ENCODE measurements at regions not wholly inside any gene's neighbourhood (a gene's known extent, or its start where the extent isn't known, plus 50 kb on each side); places are given as distances from the start of the nearest gene placed in this dataset.

DNA sequence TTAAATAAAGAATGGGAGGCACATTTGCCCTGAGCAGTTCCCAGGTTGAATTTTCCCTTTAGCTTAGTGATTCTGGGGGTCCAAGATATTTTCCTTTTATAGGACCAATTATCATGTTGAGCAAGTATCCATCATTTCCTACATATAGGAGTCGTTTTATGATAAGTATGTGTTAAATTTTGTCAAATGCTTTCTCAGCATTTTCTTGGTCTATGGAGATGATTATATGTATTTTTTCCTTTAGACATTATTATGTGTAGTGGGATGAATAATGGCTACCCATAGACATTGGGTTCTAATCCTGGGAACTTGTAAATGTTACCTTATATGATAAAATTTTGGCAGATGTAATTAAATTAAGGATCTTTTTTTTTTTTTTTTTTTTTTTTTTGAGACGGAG is 128.7 kb downstream of the LMO4 start:
- H3K36me3 ChIP-seq (ENCODE audit: control insufficient read depth in 2 of 3, insufficient read depth in 3 of 3, low read length in 3 of 3) = no peaks in the 10 kb centered on the region
- H3K27me3 ChIP-seq (ENCODE audit: control insufficient read depth, insufficient read depth, low read length) = no peaks in the 10 kb centered on the region
- H3K4me1 ChIP-seq (ENCODE audit: control insufficient read depth in 2 of 3, insufficient read depth in 2 of 3, low read depth in 1 of 3, low read length in 3 of 3) = no peaks in the 10 kb centered on the region
- intact Hi-C loops (cut with DNase I) = no loop called here
- H3K9ac ChIP-seq (ENCODE audit: low read length in 3 of 3) = no peak overlapping the region
- no peaks in the 10 kb centered on the region for H3K9me3 ChIP-seq (ENCODE audit: control insufficient read depth in 2 of 3, insufficient read depth in 1 of 3, low read length in 3 of 3)
- no peak for FAIRE-seq
- no peak for DNase-seq
- TF ChIP-seq, protein P1, sequence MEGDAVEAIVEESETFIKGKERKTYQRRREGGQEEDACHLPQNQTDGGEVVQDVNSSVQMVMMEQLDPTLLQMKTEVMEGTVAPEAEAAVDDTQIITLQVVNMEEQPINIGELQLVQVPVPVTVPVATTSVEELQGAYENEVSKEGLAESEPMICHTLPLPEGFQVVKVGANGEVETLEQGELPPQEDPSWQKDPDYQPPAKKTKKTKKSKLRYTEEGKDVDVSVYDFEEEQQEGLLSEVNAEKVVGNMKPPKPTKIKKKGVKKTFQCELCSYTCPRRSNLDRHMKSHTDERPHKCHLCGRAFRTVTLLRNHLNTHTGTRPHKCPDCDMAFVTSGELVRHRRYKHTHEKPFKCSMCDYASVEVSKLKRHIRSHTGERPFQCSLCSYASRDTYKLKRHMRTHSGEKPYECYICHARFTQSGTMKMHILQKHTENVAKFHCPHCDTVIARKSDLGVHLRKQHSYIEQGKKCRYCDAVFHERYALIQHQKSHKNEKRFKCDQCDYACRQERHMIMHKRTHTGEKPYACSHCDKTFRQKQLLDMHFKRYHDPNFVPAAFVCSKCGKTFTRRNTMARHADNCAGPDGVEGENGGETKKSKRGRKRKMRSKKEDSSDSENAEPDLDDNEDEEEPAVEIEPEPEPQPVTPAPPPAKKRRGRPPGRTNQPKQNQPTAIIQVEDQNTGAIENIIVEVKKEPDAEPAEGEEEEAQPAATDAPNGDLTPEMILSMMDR (IDR thresholded peaks at IDR 0.05; ENCODE audit: borderline replicate concordance, extremely low read depth, insufficient read depth) = no peak
- H3K4me3 ChIP-seq (ENCODE audit: low read length in 3 of 3) = no peak overlapping the region
- no peak overlapping the region for H3K27ac ChIP-seq (ENCODE audit: low read depth in 2 of 2, low read length in 2 of 2)

DNA sequence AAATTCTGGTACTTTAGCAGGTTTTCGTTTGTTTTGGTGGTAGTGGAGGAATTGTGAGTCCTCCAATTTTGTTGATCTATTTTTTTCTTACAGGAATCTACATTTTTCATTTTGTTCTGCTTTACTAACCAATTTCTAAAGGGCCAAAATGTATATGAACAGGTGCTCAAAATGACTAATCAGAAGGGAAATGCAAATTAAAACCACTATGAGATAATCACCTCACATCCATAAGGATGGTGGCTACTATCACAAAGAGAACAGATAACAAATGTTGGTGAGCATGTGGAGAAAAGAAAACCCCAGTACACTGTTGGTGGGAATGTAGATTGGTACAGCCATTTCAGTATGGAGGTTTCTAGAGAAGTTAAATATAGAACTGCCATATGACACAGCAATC is 134.2 kb downstream of the LMO4 start:
- H3K4me1 ChIP-seq (ENCODE audit: control insufficient read depth in 2 of 3, insufficient read depth in 2 of 3, low read depth in 1 of 3, low read length in 3 of 3) = no peaks in the 10 kb centered on the region
- no peak overlapping the region for H3K27ac ChIP-seq (ENCODE audit: low read depth in 2 of 2, low read length in 2 of 2)
- FAIRE-seq (no peak), DNase-seq (no peak)
- intact Hi-C loops (cut with DNase I) = no loop called here
- no peaks in the 10 kb centered on the region for H3K27me3 ChIP-seq (ENCODE audit: control insufficient read depth, insufficient read depth, low read length)
- H3K9ac ChIP-seq (ENCODE audit: low read length in 3 of 3) = no peak overlapping the region
- no peaks in the 10 kb centered on the region for H3K36me3 ChIP-seq (ENCODE audit: control insufficient read depth in 2 of 3, insufficient read depth in 3 of 3, low read length in 3 of 3)
- TF ChIP-seq, protein P1 (IDR thresholded peaks at IDR 0.05; ENCODE audit: borderline replicate concordance, extremely low read depth, insufficient read depth) = no peak
- no peak overlapping the region for H3K4me3 ChIP-seq (ENCODE audit: low read length in 3 of 3)
- H3K9me3 ChIP-seq (ENCODE audit: control insufficient read depth in 2 of 3, insufficient read depth in 1 of 3, low read length in 3 of 3) = no peaks in the 10 kb centered on the region

DNA sequence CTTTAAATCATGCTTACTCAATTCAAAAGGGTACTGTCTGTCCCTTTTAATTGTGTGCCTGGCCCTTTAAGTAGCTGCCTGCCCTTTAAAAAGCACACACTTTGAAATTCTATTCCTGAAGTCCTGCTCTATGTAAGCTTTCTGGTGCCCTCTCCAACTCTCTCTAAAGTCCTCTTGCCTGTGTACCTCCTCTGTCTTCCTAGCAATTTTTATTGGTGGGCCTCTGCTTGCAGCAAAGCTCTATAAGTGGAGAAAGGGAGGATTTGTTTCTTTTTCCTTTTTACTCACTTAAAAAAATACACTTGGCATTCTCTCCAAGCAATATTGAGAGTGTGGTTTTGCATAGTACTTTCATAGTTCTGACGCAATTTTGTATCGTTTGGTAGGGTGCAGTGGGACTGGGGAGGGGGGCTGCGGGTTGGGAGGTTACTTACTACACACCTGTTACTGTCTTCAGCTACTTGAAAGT is 135.4 kb downstream of the LMO4 start:
- intact Hi-C loops (cut with DNase I) = no loop called here
- Histone ChIP-seq H3K36me3 (ENCODE audit: control insufficient read depth in 2 of 3, insufficient read depth in 3 of 3, low read length in 3 of 3) (no peaks in the 10 kb centered on the region), H3K27me3 (ENCODE audit: control insufficient read depth, insufficient read depth, low read length) (no peaks in the 10 kb centered on the region), H3K9me3 (ENCODE audit: control insufficient read depth in 2 of 3, insufficient read depth in 1 of 3, low read length in 3 of 3) (no peaks in the 10 kb centered on the region), H3K4me1 (ENCODE audit: control insufficient read depth in 2 of 3, insufficient read depth in 2 of 3, low read depth in 1 of 3, low read length in 3 of 3) (no peaks in the 10 kb centered on the region), H3K9ac (ENCODE audit: low read length in 3 of 3) (no peak overlapping the region), H3K4me3 (ENCODE audit: low read length in 3 of 3) (no peak overlapping the region), H3K27ac (ENCODE audit: low read depth in 2 of 2, low read length in 2 of 2) (no peak overlapping the region)
- DNase-seq (peak in 2 of 5 donors; percentile 52 to 61), FAIRE-seq (no peak)
- TF ChIP-seq, protein P1 (IDR thresholded peaks at IDR 0.05; ENCODE audit: borderline replicate concordance, extremely low read depth, insufficient read depth) = no peak

DNA sequence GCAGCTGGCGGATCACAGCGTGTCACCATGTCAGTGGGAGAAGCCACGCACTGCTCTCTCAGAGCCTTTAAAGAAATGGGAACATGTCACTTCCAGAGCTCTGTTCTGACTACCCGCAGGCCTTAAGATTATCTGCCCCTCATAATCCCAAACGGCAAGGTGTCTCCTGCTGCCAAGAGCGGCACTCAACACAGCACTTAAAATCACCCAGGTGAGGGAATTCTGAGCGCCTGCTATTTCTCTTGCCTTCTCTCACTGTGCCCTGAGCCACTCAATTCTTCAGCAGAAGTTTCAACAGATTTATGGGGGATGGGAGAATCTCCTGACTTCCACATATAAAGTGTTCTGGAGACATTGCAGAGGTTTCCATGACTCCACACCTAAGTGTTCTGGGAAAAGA is 137.9 kb downstream of the LMO4 start:
- no peak overlapping the region for H3K27ac ChIP-seq (ENCODE audit: low read depth in 2 of 2, low read length in 2 of 2)
- intact Hi-C loops (cut with DNase I) = no loop called here
- no peaks in the 10 kb centered on the region for H3K36me3 ChIP-seq (ENCODE audit: control insufficient read depth in 2 of 3, insufficient read depth in 3 of 3, low read length in 3 of 3)
- FAIRE-seq (no peak), DNase-seq (no peak)
- no peaks in the 10 kb centered on the region for H3K27me3 ChIP-seq (ENCODE audit: control insufficient read depth, insufficient read depth, low read length)
- H3K4me1 ChIP-seq (ENCODE audit: control insufficient read depth in 2 of 3, insufficient read depth in 2 of 3, low read depth in 1 of 3, low read length in 3 of 3) = no peaks in the 10 kb centered on the region
- H3K4me3 ChIP-seq (ENCODE audit: low read length in 3 of 3) = no peak overlapping the region
- no peaks in the 10 kb centered on the region for H3K9me3 ChIP-seq (ENCODE audit: control insufficient read depth in 2 of 3, insufficient read depth in 1 of 3, low read length in 3 of 3)
- no peak overlapping the region for H3K9ac ChIP-seq (ENCODE audit: low read length in 3 of 3)
- TF ChIP-seq, protein P1 (IDR thresholded peaks at IDR 0.05; ENCODE audit: borderline replicate concordance, extremely low read depth, insufficient read depth) = no peak
